Tibial artery (tissue), 4 donors: ENCODE measurements at regions not wholly inside any gene's neighbourhood (a gene's known extent, or its start where the extent isn't known, plus 50 kb on each side); places are given as distances from the start of the nearest gene placed in this dataset.
"Not testable (repeated sequence)": the region's sequence is repeated elsewhere in the genome, so short reads cannot be mapped to it uniquely, and the experiment has no call there.

Experiments used
- DNase-seq, 2 donors: peaks; one replicate each; pipeline ENCODE4 v3.0.0-alpha.2; 2019
- H3K27ac ChIP-seq, 2 donors: fragments of 200-600 bp; sonication (generic) in 1 of 2; 1 replicate in 1 of 2; 2 replicates in 1 of 2; pipeline ENCODE4 v1.5.1; 2018 to 2019; ENCODE audit warnings: mild to moderate bottlenecking in 1 of 2
- H3K27me3 ChIP-seq, 2 donors: fragments of 200-600 bp; sonication (generic) in 1 of 2; one replicate each; pipeline versions ENCODE4 v1.5.1 to v1.6.0; 2016 to 2019
- H3K36me3 ChIP-seq, 3 donors: fragments of 200-600 bp; sonication (generic) in 2 of 3; one replicate each; pipeline ENCODE4 v1.5.1; 2016 to 2019; ENCODE audit warnings: mild to moderate bottlenecking in 2 of 3
- H3K4me1 ChIP-seq, 4 donors: fragments of 200-600 bp; sonication (generic) in 2 of 4; 1 replicate in 3 of 4; 2 replicates in 1 of 4; pipeline ENCODE4 v1.5.1; 2016 to 2019
- H3K4me3 ChIP-seq, 2 donors: fragments of 200-600 bp; sonication (generic) in 1 of 2; 1 replicate in 1 of 2; 2 replicates in 1 of 2; pipeline ENCODE4 v1.5.1; 2018 to 2019; ENCODE audit warnings: mild to moderate bottlenecking in 2 of 2
- H3K9me3 ChIP-seq, 3 donors: fragments of 200-600 bp; sonication (generic) in 1 of 3; one replicate each; pipeline ENCODE4 v1.5.1; 2016 to 2019
- intact Hi-C: fragments of 100-400 bp; cut with DNase I; formaldehyde crosslinking; loops from one replicate; pipeline ENCODE4 v1.15.0; 2023; ENCODE audit warnings: low total_unique reads
- TF ChIP-seq, protein P1 (sequence below), 2 experiments: fragments of 200-600 bp in 1 of 2; fragments of 450-650 bp in 1 of 2; IDR thresholded peaks; one replicate each; pipeline ENCODE4 v1.5.1; 2017 to 2019; ENCODE audit warnings: antibody characterized with exemption in 2 of 2, mild to moderate bottlenecking in 1 of 2, moderate library complexity in 1 of 2

DNA sequence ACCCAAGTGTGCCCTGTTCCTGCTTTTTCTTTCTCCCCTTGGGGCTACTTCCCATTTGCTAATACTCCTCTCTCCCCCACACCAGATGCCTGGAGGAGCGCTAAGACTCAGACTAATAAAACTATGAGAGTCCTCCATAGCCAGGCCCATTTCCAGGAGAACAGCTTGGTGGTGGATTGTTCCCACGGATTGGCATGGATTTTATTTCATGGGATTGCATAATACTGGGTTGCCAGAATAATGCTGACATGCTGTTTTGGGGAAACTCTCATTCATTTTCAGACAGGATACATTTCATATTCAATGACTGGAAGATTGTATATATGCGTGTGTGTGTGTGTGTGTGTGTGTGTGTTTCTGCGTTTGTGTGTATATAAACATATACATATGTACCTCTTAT, 447.5 kb upstream of the PITX2 start:
- H3K4me3 ChIP-seq: no peak overlapping the region
- no peaks in the 10 kb centered on the region for H3K36me3 ChIP-seq
- no peaks in the 10 kb centered on the region for H3K9me3 ChIP-seq
- no peaks in the 10 kb centered on the region for H3K4me1 ChIP-seq
- DNase-seq: no peak
- H3K27me3 ChIP-seq: no peaks in the 10 kb centered on the region
- intact Hi-C loops: no loop called here
- TF ChIP-seq, protein P1, sequence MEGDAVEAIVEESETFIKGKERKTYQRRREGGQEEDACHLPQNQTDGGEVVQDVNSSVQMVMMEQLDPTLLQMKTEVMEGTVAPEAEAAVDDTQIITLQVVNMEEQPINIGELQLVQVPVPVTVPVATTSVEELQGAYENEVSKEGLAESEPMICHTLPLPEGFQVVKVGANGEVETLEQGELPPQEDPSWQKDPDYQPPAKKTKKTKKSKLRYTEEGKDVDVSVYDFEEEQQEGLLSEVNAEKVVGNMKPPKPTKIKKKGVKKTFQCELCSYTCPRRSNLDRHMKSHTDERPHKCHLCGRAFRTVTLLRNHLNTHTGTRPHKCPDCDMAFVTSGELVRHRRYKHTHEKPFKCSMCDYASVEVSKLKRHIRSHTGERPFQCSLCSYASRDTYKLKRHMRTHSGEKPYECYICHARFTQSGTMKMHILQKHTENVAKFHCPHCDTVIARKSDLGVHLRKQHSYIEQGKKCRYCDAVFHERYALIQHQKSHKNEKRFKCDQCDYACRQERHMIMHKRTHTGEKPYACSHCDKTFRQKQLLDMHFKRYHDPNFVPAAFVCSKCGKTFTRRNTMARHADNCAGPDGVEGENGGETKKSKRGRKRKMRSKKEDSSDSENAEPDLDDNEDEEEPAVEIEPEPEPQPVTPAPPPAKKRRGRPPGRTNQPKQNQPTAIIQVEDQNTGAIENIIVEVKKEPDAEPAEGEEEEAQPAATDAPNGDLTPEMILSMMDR (IDR thresholded peaks at IDR 0.05): no peak
- H3K27ac ChIP-seq: no peak overlapping the region

- H3K27me3 ChIP-seq: no peaks in the 10 kb centered on the region
- no peak overlapping the region for H3K27ac ChIP-seq
- H3K36me3 ChIP-seq: no peaks in the 10 kb centered on the region
- DNase-seq: no peak
- no peaks in the 10 kb centered on the region for H3K4me1 ChIP-seq
- no peak overlapping the region for H3K4me3 ChIP-seq
- H3K9me3 ChIP-seq: peaks cover 0 to 4% (median 0%) of the 10 kb centered on the region in 3 donors
- intact Hi-C loops: no loop called here
- TF ChIP-seq, protein P1 (IDR thresholded peaks at IDR 0.05): no peak
Observed at GRCh38 chr4:111074523-111075114, 451.7 kb upstream of the PITX2 start.

DNA sequence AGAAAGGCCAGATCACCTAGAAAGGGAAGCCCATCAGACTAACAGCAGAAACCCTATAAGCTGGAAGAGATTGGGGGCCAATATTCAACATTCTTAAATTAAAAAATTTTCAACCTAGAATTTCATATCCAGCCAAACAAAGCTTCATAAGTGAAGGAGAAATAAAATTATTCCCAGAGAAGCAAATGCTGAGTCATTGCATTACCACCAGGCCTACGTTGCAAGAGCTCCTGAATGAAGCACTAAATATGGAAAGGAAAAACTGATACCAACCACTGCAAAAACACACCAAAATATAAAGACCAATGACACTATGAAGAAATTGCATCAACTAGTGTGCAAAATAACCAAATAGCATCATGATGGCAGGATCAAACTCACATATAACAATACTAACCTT, 453.4 kb upstream of the PITX2 start:
- H3K27me3 ChIP-seq, intact Hi-C loops, H3K4me1 ChIP-seq, H3K36me3 ChIP-seq, H3K4me3 ChIP-seq, DNase-seq, H3K27ac ChIP-seq, H3K9me3 ChIP-seq: not testable (repeated sequence)

DNA sequence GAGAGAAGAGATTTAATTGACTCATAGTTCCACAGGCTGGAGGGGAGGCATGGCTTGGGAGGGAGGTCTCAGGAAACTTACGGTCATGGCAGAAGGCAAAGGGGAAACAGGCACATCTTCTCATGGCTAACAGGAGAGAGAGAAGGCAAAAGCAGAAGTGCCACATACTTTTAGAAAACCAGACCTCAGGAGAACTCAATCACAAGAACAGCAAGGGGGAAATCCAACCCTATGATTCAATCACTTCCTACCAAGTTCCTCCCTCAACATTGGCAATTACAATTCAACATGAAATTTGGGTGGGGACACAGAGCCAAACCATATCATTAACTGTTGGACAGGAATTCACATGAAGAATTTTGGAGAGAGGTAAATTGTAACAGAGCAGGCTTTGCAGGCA, 485.3 kb upstream of the PITX2 start:
- Histone ChIP-seq H3K27ac (no peak overlapping the region), H3K9me3 (no peaks in the 10 kb centered on the region), H3K27me3 (no peaks in the 10 kb centered on the region), H3K4me3 (no peak overlapping the region), H3K36me3 (no peaks in the 10 kb centered on the region), H3K4me1 (no peaks in the 10 kb centered on the region)
- DNase-seq: no peak
- TF ChIP-seq, protein P1 (IDR thresholded peaks at IDR 0.05): no peak
- intact Hi-C loops: no loop called here

DNA sequence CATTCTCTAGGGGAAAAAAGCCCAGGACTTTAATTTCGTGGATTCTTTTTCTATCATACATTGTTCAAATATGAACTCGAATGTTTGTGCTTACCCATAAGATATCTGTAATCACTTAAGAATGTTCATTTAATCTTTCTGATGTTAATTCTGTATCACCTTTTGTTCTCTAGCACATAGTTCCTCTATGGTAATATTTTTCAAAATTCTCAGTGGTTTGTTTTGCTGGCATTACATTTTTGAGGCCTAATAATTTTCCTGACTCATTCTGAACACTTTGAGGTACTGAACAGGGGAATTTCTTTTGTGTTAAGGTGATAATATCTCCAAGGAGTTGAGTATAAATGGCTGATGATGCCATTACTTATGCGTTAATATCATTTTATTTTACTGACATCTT, 490.7 kb upstream of the PITX2 start:
- H3K4me1 ChIP-seq: no peaks in the 10 kb centered on the region
- DNase-seq: no peak
- H3K9me3 ChIP-seq: no peaks in the 10 kb centered on the region
- TF ChIP-seq, protein P1 (IDR thresholded peaks at IDR 0.05): no peak
- no peak overlapping the region for H3K27ac ChIP-seq
- H3K27me3 ChIP-seq: no peaks in the 10 kb centered on the region
- no peak overlapping the region for H3K4me3 ChIP-seq
- no peaks in the 10 kb centered on the region for H3K36me3 ChIP-seq
- intact Hi-C loops: no loop called here

DNA sequence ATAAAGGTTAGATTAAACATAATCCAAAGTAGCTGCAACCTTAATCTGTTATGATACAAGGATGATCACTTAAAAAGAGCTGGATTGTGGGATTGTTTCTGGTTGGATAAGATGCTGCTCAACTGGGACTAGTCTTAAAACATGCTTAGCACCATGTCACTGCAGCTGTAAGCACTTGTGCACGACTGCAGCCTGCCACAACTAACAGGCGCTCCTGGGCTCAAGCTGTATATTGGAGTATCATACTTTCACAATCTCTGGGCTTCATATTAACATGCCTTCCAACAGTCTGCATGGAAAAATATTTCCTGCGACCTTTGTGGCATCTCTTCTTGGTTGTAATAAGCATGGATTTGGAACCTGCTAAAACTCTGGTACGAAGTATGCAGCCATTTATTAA, 493.0 kb upstream of the PITX2 start:
- Histone ChIP-seq H3K9me3 (no peaks in the 10 kb centered on the region), H3K36me3 (no peaks in the 10 kb centered on the region), H3K27ac (no peak overlapping the region), H3K4me1 (no peaks in the 10 kb centered on the region), H3K4me3 (no peak overlapping the region), H3K27me3 (no peaks in the 10 kb centered on the region)
- DNase-seq: no peak
- TF ChIP-seq, protein P1 (IDR thresholded peaks at IDR 0.05): no peak
- intact Hi-C loops: no loop called here
